DOHH2 (cell line): ENCODE measurements at regions not wholly inside any gene's neighbourhood (a gene's known extent, or its start where the extent isn't known, plus 50 kb on each side); places are given as distances from the start of the nearest gene placed in this dataset.

Source experiments
- CTCF ChIP-seq: fragments of 200-600 bp; sonication (generic); IDR thresholded peaks from one replicate; pipeline ENCODE4 v1.5.1; 2014; ENCODE audit warnings: antibody characterized with exemption, mild to moderate bottlenecking, low read depth, low read length; ENCODE audit not compliant: poor library complexity, severe bottlenecking
- EZH2phosphoT487 ChIP-seq: fragments of 200-600 bp; sonication (generic); IDR thresholded peaks from 2 replicates; pipeline ENCODE4 v1.6.1; 2017; ENCODE audit warnings: borderline replicate concordance, mild to moderate bottlenecking, antibody characterized with exemption, low read length, moderate library complexity, mixed read lengths

DNA sequence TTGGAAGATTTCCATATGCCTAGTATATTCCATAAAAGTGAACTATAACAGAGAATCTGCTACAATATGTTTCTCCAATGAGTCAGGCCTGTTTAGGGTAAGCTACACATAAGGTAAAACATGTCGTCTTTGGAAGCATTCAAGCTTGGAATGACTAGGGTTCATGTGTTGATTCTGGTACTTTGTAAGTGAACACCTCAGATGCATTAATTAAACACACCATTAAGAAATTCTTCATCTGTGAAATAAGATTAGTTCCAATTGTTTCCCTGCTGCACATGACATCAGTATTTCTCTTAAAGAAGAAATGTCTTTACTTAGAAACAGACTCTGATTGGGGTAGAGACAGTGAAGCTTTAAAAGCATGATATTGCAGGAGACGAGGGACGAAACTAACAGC lies 461.1 kb upstream of the NXPH2 start:
- TF ChIP-seq CTCF (no peak), EZH2phosphoT487 (no peak)
